IPS DF 4.7 (cell line): ENCODE measurements at regions not wholly inside any gene's neighbourhood (a gene's known extent, or its start where the extent isn't known, plus 50 kb on each side); places are given as distances from the start of the nearest gene placed in this dataset.
"Not testable (repeated sequence)": the region's sequence is repeated elsewhere in the genome, so short reads cannot be mapped to it uniquely, and the experiment has no call there.

ENCODE experiments used
- DNase-seq: peaks from one replicate; pipeline ENCODE4 v3.0.0-alpha.2; 2013; ENCODE audit warnings: low spot score; ENCODE audit errors: extremely low read depth

GRCh38 chr7:114084002-114084471 is 165.2 kb upstream of the PPP1R3A start:
- DNase-seq: no peak

DNA sequence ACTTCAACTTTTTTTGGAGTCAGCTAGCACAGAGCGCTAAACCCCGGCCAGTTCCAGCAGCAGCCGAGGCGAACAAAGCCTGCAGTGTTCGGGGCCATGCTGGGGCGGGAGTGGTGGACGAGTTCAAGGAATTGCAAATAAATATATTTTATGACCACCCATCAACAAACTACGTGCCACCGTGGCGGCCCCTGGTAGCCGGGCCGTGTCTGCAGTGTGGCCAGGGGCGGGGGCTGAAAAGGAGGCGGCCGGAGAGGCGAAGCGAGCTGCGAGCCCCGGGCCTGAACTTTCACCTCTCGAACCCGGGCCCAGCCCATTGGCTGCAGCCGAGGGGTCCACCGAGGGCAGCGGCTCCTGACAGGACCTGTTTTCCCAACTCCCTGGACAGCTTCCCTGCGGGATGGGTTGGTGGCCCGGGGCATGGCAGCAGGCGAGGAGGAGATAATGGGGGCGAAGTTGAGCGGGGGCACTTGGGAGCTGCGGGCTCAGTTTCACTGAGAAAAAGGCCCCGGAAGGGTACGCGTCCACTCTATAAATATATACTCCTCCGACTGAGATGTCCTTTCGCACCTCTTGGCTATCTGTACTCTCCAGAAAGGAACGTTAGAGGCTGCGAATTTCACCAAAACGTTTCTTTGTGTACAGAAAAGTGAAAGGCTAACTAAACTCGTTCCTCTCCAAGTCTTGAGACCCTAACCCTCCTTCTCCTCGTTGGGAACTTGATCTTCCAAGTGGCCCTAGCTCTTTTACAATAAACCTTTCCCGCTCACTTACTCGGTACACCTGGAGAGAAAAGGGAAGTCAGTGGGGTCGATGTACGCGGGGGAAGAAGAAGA is 164.6 kb upstream of the PPP1R3A start:
- no peak for DNase-seq

- DNase-seq: no peak
Observed at GRCh38 chr7:114082642-114083165, 163.9 kb upstream of the PPP1R3A start.

DNA sequence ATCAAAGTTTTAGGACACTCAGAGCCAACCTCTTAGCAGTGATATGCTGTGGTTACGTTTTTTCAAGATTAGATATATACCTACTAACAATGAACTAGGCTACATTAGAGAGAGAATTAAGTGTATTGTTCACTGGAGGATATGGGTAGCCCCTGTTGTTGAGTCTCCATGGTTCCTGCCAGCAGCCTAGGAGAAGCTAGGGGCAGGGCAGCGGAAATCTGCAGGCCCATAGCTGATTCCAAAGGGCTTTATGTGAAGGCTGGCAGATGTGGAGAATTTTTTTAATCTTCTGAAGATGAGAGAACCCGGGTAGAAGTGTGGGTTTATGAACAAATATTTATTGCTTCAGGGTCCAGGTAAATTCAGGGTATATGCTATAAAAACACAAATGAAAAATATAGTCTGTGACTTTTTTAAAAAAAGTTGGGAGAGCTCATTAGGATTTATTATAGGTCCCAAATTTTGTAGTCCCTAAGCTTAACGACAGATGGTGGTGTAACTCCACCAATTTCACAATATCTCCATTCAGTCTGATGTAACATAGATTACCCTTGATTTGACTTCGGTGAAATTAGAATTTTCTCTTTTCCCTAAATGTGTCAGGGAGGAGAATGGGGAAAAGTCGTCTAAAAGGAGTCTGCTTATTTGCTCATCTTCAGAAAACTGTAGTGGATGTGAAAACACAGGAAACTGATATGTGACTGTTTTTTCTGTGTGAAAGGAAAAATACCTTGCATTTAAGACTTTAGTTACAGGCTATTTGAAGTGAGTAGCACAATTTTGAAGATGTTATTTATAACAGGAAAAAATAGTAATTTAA is 163.0 kb upstream of the PPP1R3A start:
- no peak for DNase-seq

- not testable (repeated sequence) for DNase-seq
Observed at GRCh38 chr7:114077158-114077524, 158.3 kb upstream of the PPP1R3A start.

DNA sequence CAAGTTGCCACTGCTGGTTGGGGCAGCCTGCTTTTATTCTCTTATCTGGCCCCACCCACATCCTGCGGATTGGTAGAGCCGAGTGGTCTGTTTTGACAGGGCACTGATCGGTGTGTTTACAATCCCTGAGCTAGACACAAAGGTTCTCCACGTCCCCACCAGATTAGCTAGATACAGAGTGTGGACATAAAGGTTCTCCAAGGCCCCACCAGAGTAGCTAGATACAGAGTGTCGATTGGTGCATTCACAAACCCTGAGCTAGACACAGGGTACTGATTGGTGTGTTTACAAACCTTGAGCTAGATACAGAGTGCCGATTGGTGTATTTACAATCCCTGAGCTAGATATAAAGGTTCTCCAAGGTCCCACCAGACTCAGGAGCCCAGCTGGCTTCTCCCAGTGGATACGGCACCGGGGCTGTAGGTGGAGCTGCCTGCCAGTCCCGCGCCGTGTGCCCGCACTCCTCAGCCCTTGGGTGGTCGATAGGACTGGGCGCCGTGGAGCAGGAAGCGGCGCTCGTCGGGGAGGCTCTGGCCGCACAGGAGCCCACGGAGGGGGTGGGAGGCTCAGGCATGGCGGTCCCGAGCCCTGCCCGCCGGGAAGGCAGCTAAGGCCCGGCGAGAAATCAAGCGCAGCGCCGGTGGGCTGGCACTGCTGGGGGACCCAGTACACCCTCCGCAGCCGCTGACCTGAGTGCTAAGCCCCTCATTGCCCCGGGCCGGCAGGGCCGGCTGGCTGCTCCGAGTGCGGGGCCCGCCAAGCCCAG is 157.8 kb upstream of the PPP1R3A start:
- not testable (repeated sequence) for DNase-seq

- no peak for DNase-seq
Observed at GRCh38 chr7:114073701-114074100, 154.9 kb upstream of the PPP1R3A start.

- no peak for DNase-seq
Observed at GRCh38 chr7:114070246-114070645, 151.4 kb upstream of the PPP1R3A start.

DNA sequence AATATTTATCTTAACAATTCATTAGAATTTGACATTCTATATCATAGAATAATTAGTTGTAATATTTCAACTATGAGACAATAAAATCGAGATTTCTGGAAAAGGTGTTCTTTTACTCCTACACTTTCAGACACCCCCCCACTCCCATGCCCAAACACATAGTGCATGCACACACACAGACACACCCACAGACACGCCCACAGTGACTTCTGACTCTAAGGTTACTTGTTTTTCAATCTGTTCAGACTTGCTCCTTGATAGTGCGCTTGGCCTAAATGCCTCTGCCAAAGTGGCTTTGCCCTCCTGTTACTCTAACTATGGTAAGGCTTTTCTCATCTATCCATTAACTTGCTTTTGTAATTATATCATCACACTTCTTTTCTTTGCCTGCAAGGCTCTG is 144.0 kb upstream of the PPP1R3A start:
- no peak for DNase-seq

DNA sequence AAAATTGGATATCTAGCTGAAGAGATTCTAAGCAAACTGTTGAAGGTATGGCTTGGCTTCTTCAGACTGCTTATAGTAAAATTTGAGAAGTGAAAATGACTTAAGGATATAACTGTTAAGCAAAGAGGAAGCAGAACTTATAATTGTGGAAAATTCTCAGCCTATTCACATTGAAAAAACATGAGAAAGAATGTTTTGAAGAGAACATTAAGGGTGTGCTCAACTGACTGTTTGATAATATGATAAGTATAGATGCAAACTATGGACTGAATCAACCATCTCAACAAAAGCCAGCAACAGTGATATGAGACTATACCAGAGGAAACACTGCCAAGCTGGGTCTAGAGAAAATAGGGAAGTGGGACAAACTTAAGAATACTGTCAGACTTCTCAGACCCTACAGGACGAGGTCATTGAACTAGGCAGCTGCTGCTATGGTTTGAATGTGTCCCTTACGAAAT is 133.1 kb upstream of the PPP1R3A start:
- DNase-seq: no peak

DNA sequence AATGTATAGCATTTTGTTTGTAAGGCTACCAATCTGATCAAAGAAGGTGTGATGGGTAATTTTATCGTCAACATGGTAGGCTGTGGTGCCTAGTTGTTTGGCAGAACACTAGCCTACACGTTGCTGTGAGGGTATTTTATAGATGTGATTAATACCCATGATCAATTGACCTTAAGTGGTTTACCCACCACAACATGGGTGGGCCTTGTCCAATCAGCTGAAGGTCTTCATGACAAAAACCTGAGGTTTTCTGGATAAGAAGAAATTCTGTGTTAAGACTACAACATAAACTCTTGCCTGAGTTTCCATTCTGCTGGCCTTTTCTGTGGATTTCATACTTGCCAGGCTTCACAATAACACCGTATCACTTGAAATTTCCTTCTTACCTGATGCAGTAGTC is 131.8 kb upstream of the PPP1R3A start:
- no peak for DNase-seq

GRCh38 chr7:114048386-114049235 is 129.8 kb upstream of the PPP1R3A start:
- no peak for DNase-seq

DNA sequence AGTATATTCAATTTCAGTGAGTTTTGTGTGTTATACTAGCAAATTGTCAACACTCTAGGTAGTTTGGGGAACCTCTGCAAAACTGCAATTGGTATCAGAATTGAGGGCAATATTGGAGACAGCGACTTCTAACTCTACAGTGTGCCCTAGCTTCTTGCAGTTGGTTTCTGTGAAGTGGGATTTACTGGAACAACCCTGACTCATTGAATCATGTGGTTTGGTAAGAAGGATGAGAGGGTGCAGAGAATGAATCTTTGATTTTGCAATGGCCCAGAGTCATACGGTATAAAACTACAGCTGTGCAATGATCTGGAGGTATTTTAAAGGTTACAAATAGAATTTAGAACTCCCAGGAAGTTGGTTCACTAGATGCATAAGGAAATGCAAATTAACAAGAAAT is 129.1 kb upstream of the PPP1R3A start:
- DNase-seq: no peak

GRCh38 chr7:114033475-114033874 is 114.7 kb upstream of the PPP1R3A start:
- DNase-seq: no peak

GRCh38 chr7:114026486-114027089 is 107.8 kb upstream of the PPP1R3A start:
- peak; percentile 7 for DNase-seq

- no peak for DNase-seq
Observed at GRCh38 chr7:114021135-114021534, 102.3 kb upstream of the PPP1R3A start.

GRCh38 chr7:114008696-114009095 is 89.9 kb upstream of the PPP1R3A start:
- no peak for DNase-seq

- DNase-seq: no peak
Observed at GRCh38 chr7:114007386-114007785, 88.6 kb upstream of the PPP1R3A start.

- DNase-seq: no peak
Observed at GRCh38 chr7:113998934-113999333, 80.1 kb upstream of the PPP1R3A start.

DNA sequence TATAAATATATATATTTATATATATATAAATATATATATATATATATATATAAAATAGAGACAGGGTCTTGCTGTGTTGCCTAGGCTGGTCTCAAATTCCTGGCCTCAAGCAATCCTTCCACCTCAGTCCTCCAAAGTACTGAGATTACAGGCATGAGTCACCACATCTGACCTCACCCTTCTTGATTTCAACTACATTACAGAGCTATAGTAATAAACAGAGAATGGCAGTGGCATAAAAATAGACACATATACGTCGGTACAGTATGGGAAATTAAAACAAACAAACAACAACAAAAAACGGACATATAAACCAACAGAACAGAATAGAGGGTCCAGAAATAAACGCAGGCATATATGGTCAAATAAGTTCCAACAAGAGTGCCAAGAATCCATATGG is 77.6 kb upstream of the PPP1R3A start:
- no peak for DNase-seq
